ENCODE measurements at regions not wholly inside any gene's neighbourhood (a gene's known extent, or its start where the extent isn't known, plus 50 kb on each side); places are given as distances from the start of the nearest gene placed in this dataset.

GRCh38 chr3:84165328-84165727, 793.5 kb upstream of the CADM2 start:
- TF ChIP-seq, protein P1, sequence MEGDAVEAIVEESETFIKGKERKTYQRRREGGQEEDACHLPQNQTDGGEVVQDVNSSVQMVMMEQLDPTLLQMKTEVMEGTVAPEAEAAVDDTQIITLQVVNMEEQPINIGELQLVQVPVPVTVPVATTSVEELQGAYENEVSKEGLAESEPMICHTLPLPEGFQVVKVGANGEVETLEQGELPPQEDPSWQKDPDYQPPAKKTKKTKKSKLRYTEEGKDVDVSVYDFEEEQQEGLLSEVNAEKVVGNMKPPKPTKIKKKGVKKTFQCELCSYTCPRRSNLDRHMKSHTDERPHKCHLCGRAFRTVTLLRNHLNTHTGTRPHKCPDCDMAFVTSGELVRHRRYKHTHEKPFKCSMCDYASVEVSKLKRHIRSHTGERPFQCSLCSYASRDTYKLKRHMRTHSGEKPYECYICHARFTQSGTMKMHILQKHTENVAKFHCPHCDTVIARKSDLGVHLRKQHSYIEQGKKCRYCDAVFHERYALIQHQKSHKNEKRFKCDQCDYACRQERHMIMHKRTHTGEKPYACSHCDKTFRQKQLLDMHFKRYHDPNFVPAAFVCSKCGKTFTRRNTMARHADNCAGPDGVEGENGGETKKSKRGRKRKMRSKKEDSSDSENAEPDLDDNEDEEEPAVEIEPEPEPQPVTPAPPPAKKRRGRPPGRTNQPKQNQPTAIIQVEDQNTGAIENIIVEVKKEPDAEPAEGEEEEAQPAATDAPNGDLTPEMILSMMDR (IDR thresholded peaks at IDR 0.05), result no peak
- TF ChIP-seq POLR2AphosphoS5 (IDR thresholded peaks at IDR 0.05) (no peak), POLR2A (IDR thresholded peaks at IDR 0.05) (no peak)

Measured in suprapubic skin (tissue), 4 donors.